ENCODE measurements at regions not wholly inside any gene's neighbourhood (a gene's known extent, or its start where the extent isn't known, plus 50 kb on each side); places are given as distances from the start of the nearest gene placed in this dataset.
"Not testable (repeated sequence)": the region's sequence is repeated elsewhere in the genome, so short reads cannot be mapped to it uniquely, and the experiment has no call there.

DNA sequence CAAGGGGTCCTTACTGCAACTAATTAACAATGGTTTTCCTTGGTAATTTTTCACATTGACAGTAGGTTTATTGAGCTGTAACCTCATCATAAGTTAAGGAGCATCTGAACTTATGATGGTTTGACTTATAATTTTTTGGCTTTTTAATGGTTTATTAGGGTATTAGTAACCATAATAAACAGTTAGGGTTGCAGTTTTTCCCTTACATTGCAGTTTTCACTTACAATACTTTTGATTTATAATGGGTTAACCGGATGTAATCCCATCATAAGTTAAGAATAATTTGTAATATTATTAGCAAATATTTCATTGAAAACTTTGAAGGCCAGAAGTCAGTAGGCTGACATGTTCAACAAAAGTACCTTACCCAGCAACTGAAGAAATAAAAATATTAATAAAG is 811.6 kb downstream of the TRHDE start:
- no CpG with 5 or more reads among the region's 1 CpG for WGBS (ENCODE audit: insufficient coverage)
- H3K27me3 ChIP-seq (ENCODE audit: control insufficient read depth, insufficient read depth, low read length) = no peaks in the 10 kb centered on the region
- no peak overlapping the region for H3K4me3 ChIP-seq (ENCODE audit: low read length)
- no peaks in the 10 kb centered on the region for H3K4me1 ChIP-seq (ENCODE audit: control insufficient read depth, insufficient read depth, low read length)
- no peak for DNase-seq
- no peak overlapping the region for H3K27ac ChIP-seq (ENCODE audit: low read length)
- H3K36me3 ChIP-seq (ENCODE audit: control insufficient read depth, insufficient read depth, low read length) = no peaks in the 10 kb centered on the region
- no peaks in the 10 kb centered on the region for H3K9me3 ChIP-seq (replicated peaks; ENCODE audit: control insufficient read depth, low read depth, low read length)

DNA sequence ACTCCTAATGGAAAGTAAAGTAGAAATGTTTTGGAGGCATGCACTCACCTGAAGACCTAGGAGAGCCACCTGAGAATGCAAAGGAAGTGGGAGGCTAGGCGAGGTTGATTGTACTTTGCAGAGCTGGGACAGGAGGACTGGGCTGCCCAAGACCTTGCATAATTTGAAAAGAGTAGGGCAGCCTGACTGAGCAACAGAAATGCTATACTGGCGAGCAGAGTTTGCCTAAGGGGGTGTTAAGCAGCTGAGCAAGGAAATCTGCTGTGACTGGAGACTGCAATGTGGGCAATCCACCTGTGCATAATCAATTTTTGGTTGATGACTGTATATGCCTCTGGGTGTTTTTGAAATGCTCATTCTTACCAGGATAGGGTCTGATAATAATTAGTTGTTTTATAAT is 834.1 kb downstream of the TRHDE start:
- Histone ChIP-seq H3K36me3 (ENCODE audit: control insufficient read depth, insufficient read depth, low read length) (no peaks in the 10 kb centered on the region), H3K4me3 (ENCODE audit: low read length) (no peak overlapping the region), H3K27me3 (ENCODE audit: control insufficient read depth, insufficient read depth, low read length) (no peaks in the 10 kb centered on the region), H3K9me3 (replicated peaks; ENCODE audit: control insufficient read depth, low read depth, low read length) (no peaks in the 10 kb centered on the region), H3K4me1 (ENCODE audit: control insufficient read depth, insufficient read depth, low read length) (no peaks in the 10 kb centered on the region), H3K27ac (ENCODE audit: low read length) (no peak overlapping the region)
- 57% methylated on average over 2 of the region's 2 CpGs for WGBS (ENCODE audit: insufficient coverage)
- DNase-seq = no peak

DNA sequence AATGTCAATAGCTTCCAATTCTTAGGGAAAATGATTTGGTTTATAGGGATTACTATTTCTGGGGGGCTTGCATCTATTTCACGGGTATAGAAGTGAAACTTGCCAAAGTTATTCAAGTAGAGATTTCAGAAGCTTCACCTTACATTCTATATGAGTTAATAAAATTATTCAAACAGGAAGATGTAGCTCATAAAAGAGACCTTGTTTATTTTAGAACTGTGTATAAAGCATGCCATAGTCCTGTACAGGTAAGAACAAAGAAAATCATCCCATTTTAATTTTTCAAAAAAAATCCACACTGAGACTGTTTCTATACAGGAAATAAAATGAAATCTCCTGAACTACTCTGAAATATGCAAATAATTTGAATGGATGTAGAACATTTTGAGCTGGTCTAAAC is 834.7 kb downstream of the TRHDE start:
- no CpG with 5 or more reads among the region's 1 CpG for WGBS (ENCODE audit: insufficient coverage)
- DNase-seq = no peak
- no peak overlapping the region for H3K27ac ChIP-seq (ENCODE audit: low read length)
- no peaks in the 10 kb centered on the region for H3K27me3 ChIP-seq (ENCODE audit: control insufficient read depth, insufficient read depth, low read length)
- H3K4me3 ChIP-seq (ENCODE audit: low read length) = no peak overlapping the region
- no peaks in the 10 kb centered on the region for H3K4me1 ChIP-seq (ENCODE audit: control insufficient read depth, insufficient read depth, low read length)
- H3K36me3 ChIP-seq (ENCODE audit: control insufficient read depth, insufficient read depth, low read length) = no peaks in the 10 kb centered on the region
- no peaks in the 10 kb centered on the region for H3K9me3 ChIP-seq (replicated peaks; ENCODE audit: control insufficient read depth, low read depth, low read length)

DNA sequence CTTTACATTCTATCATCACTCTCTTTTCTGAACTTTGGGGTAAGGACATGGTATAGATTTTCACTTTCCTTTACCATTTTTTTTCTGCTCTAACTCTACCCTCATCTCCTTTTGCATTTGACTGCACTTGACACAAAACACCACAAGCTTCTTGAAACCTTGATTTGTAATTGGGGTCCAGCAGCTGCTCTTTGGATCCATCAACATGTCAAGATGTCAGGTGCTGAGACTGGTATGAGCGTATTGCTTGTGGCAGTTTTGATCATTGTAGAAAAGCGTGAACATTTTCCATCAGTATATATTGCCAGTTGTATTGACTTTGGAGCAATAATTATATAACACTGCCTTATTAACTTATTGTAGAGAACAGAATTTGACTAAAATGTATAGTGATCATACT is 838.6 kb downstream of the TRHDE start:
- WGBS (ENCODE audit: insufficient coverage) = no CpG with 5 or more reads among the region's 2 CpGs
- H3K27ac ChIP-seq (ENCODE audit: low read length) = no peak overlapping the region
- H3K27me3 ChIP-seq (ENCODE audit: control insufficient read depth, insufficient read depth, low read length) = no peaks in the 10 kb centered on the region
- no peaks in the 10 kb centered on the region for H3K9me3 ChIP-seq (replicated peaks; ENCODE audit: control insufficient read depth, low read depth, low read length)
- DNase-seq = no peak
- H3K4me3 ChIP-seq (ENCODE audit: low read length) = no peak overlapping the region
- no peaks in the 10 kb centered on the region for H3K4me1 ChIP-seq (ENCODE audit: control insufficient read depth, insufficient read depth, low read length)
- no peaks in the 10 kb centered on the region for H3K36me3 ChIP-seq (ENCODE audit: control insufficient read depth, insufficient read depth, low read length)

DNA sequence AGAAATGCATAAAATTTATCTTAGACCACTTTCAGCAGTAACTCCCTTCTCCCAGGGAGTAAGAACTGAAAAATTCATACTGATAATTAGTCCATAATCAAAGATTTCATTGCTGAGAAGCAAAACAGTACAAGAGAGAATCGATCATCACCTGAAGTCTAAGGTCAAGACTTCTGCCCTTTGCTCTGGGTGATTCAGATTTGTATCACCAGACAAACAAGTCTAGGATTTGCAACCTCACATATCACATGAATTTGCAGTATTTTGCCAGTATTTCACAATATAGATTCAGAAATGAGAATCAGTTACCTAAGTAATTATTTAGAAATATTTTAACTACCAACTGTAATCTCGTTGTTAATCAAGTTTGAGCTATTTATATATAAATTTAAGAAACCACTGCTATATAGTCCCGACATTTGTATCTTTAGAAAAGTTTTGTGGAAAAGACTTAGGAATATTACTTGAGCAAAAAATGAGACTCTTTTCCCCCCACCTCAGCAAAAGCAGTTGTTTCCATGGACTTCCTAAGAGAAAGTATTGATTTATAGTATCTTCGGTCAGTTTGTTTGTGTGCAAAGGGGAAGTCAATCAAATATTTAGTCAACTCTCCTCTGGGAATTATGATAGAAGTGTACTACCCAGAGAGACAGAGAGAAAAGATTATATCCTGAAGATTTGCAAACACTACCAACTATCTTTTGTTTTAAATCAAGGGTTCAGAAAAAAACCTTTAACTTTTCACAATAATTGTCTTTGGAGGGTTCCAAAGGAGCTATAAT is 840.1 kb downstream of the TRHDE start:
- Histone ChIP-seq H3K27ac (ENCODE audit: low read length) (no peak overlapping the region), H3K9me3 (replicated peaks; ENCODE audit: control insufficient read depth, low read depth, low read length) (no peaks in the 10 kb centered on the region), H3K4me3 (ENCODE audit: low read length) (no peak overlapping the region), H3K27me3 (ENCODE audit: control insufficient read depth, insufficient read depth, low read length) (no peaks in the 10 kb centered on the region), H3K36me3 (ENCODE audit: control insufficient read depth, insufficient read depth, low read length) (no peaks in the 10 kb centered on the region), H3K4me1 (ENCODE audit: control insufficient read depth, insufficient read depth, low read length) (no peaks in the 10 kb centered on the region)
- WGBS (ENCODE audit: insufficient coverage) = no CpG with 5 or more reads among the region's 4 CpGs
- no peak for DNase-seq

DNA sequence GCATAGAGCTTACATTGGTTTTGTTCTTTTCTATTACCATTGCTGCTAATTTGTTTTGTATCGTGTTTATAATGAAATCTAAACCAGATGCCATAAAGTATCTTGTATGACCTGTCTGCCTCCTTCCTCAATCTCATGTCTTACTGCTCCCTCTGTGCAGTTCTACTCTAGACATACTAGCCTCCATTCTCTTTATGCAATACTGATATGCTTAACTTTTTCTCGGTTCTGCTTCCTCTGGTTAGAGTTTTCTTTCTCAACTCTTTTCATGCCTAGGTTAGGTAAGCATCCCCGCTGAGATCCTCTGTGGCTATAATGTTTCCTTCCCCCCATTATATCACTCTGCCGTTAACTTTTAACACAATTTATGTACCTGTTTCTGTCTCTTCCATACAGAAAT is 852.3 kb downstream of the TRHDE start:
- Histone ChIP-seq H3K9me3 (replicated peaks; ENCODE audit: control insufficient read depth, low read depth, low read length) (no peaks in the 10 kb centered on the region), H3K36me3 (ENCODE audit: control insufficient read depth, insufficient read depth, low read length) (no peaks in the 10 kb centered on the region), H3K4me1 (ENCODE audit: control insufficient read depth, insufficient read depth, low read length) (no peaks in the 10 kb centered on the region), H3K27me3 (ENCODE audit: control insufficient read depth, insufficient read depth, low read length) (no peaks in the 10 kb centered on the region), H3K4me3 (ENCODE audit: low read length) (no peak overlapping the region), H3K27ac (ENCODE audit: low read length) (no peak overlapping the region)
- WGBS (ENCODE audit: insufficient coverage) = 25% methylated on average over 1 of the region's 4 CpGs
- DNase-seq = no peak

DNA sequence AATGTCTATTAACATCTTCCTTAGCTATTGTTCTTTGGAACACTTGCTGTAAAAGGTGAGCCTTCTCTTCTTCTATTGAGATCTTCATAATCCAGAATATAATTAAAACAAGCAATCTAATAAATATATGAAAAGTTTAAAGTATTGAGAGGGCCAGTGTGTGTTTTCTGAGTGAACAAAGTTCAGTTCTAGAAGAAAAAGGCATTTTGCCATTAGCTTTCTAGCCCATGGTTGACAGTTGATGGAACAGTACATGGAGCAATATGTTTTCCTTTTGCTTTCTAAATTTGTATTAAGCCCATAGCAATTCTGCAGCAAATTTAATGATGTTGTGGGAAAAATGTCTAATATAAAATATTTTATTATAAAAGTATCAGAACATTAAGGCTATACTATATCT is 853.0 kb downstream of the TRHDE start:
- Histone ChIP-seq H3K4me3 (ENCODE audit: low read length) (no peak overlapping the region), H3K9me3 (replicated peaks; ENCODE audit: control insufficient read depth, low read depth, low read length) (no peaks in the 10 kb centered on the region), H3K4me1 (ENCODE audit: control insufficient read depth, insufficient read depth, low read length) (no peaks in the 10 kb centered on the region), H3K27ac (ENCODE audit: low read length) (no peak overlapping the region), H3K27me3 (ENCODE audit: control insufficient read depth, insufficient read depth, low read length) (no peaks in the 10 kb centered on the region), H3K36me3 (ENCODE audit: control insufficient read depth, insufficient read depth, low read length) (no peaks in the 10 kb centered on the region)
- no peak for DNase-seq

DNA sequence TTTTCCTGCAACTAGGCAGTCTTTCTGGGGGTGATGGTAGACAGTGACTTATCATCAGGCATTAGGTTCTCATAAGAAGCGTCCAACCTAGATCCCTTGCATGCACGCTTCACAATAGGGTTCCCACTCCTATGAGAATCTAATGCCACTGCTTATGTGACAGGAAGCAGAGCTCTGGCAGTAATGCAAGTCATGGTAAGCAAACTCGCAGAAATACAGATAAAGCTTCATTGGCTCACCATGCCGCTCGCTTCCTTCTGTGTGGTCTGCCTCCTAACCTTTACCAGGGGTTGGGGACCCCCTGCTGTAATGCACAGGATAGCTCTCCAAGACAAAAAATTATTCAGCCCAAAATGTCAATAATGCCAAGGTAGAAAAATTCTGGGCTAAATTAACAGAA is 864.2 kb downstream of the TRHDE start:
- no peak for DNase-seq
- Histone ChIP-seq H3K36me3 (ENCODE audit: control insufficient read depth, insufficient read depth, low read length) (no peaks in the 10 kb centered on the region), H3K4me1 (ENCODE audit: control insufficient read depth, insufficient read depth, low read length) (no peaks in the 10 kb centered on the region), H3K9me3 (replicated peaks; ENCODE audit: control insufficient read depth, low read depth, low read length) (no peaks in the 10 kb centered on the region), H3K4me3 (ENCODE audit: low read length) (no peak overlapping the region), H3K27ac (ENCODE audit: low read length) (no peak overlapping the region), H3K27me3 (ENCODE audit: control insufficient read depth, insufficient read depth, low read length) (no peaks in the 10 kb centered on the region)
- WGBS (ENCODE audit: insufficient coverage) = 67% methylated on average over 3 of the region's 5 CpGs

DNA sequence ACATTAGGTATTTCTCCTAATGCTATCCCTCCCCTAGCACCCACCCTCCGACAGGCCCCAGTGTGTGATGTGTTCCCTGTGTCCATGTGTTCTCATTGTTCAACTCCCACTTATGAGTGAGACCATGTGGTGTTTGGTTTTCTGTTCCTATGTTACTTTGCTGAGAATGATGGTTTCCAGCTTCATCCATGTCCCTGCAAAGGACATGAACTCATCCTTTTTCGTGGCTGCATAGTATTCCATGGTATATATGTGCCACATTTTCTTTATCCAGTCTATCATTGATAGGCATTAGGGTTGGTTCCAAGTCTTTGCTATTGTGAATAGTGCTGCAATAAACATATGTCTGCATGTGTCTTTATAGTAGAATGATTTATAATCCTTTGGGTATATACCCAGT is 867.5 kb downstream of the TRHDE start:
- WGBS (ENCODE audit: insufficient coverage) = no CpG with 5 or more reads among the region's 2 CpGs
- not testable (repeated sequence) for H3K4me1 ChIP-seq (ENCODE audit: control insufficient read depth, insufficient read depth, low read length); H3K27ac ChIP-seq (ENCODE audit: low read length); H3K27me3 ChIP-seq (ENCODE audit: control insufficient read depth, insufficient read depth, low read length); H3K9me3 ChIP-seq (replicated peaks; ENCODE audit: control insufficient read depth, low read depth, low read length); DNase-seq; H3K4me3 ChIP-seq (ENCODE audit: low read length); H3K36me3 ChIP-seq (ENCODE audit: control insufficient read depth, insufficient read depth, low read length)

DNA sequence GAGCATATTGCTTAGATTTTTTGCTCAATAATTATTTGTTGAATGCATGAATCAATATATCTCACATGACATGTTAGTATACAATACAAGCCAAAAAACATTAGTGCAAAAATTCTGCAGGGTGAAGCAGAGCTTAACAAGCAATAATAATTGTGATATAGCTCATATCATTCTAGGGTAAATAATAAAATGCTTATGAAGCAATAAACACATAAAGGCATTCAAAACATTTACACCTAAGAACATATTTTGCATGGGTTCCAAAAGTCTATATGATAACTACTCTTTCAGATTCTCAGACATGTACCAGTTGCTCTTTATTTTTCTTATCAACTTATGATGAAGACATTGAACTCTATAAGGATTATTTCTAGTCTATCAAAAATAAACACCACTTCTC is 886.2 kb downstream of the TRHDE start:
- no peak overlapping the region for H3K4me3 ChIP-seq (ENCODE audit: low read length)
- no peaks in the 10 kb centered on the region for H3K36me3 ChIP-seq (ENCODE audit: control insufficient read depth, insufficient read depth, low read length)
- no peaks in the 10 kb centered on the region for H3K9me3 ChIP-seq (replicated peaks; ENCODE audit: control insufficient read depth, low read depth, low read length)
- no peaks in the 10 kb centered on the region for H3K4me1 ChIP-seq (ENCODE audit: control insufficient read depth, insufficient read depth, low read length)
- no peak overlapping the region for H3K27ac ChIP-seq (ENCODE audit: low read length)
- H3K27me3 ChIP-seq (ENCODE audit: control insufficient read depth, insufficient read depth, low read length) = no peaks in the 10 kb centered on the region
- DNase-seq = no peak

DNA sequence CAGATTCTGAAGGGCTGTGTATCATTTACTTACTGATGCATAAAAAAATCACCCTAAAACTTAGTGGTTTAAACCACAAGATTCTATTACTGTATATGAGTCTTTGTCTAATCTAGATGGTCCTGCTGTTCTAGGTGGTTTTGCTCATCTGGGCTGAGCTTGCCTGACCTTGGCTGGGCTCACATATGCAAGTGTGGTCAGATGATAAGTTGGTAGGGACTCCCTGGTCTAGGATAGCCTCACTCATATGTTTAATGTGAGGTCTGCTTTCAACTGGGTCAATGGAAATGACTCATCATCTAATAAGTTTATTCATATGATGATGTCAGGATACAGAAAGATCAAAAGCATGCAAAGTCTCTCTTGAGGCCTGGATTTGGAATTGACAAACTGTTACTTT is 887.8 kb downstream of the TRHDE start:
- Histone ChIP-seq H3K36me3 (ENCODE audit: control insufficient read depth, insufficient read depth, low read length) (no peaks in the 10 kb centered on the region), H3K27me3 (ENCODE audit: control insufficient read depth, insufficient read depth, low read length) (no peaks in the 10 kb centered on the region), H3K9me3 (replicated peaks; ENCODE audit: control insufficient read depth, low read depth, low read length) (no peaks in the 10 kb centered on the region), H3K4me3 (ENCODE audit: low read length) (no peak overlapping the region), H3K27ac (ENCODE audit: low read length) (no peak overlapping the region), H3K4me1 (ENCODE audit: control insufficient read depth, insufficient read depth, low read length) (no peaks in the 10 kb centered on the region)
- DNase-seq = no peak
